Sigmoid colon (tissue), 6 donors: ENCODE measurements at regions not wholly inside any gene's neighbourhood (a gene's known extent, or its start where the extent isn't known, plus 50 kb on each side); places are given as distances from the start of the nearest gene placed in this dataset.

Source experiments
- DNase-seq: peaks from one replicate; pipeline ENCODE4 v3.0.0-alpha.2; 2019
- H3K27ac ChIP-seq, 4 donors: fragments of 200-600 bp; sonication (generic); one replicate each; pipeline ENCODE4 v1.5.1; 2016 to 2019; ENCODE audit warnings: mild to moderate bottlenecking in 1 of 4
- H3K27me3 ChIP-seq, 3 donors: fragments of 200-600 bp; sonication (generic); one replicate each; pipeline ENCODE4 v1.5.1; 2019; ENCODE audit warnings: mild to moderate bottlenecking in 1 of 3
- H3K36me3 ChIP-seq, 4 donors: fragments of 200-600 bp; sonication (generic); one replicate each; pipeline ENCODE4 v1.5.1; 2016 to 2019
- H3K4me1 ChIP-seq, 4 donors: fragments of 200-600 bp; sonication (generic); one replicate each; pipeline ENCODE4 v1.5.1; 2017 to 2019
- H3K4me3 ChIP-seq, 4 donors: fragments of 200-600 bp; sonication (generic); one replicate each; pipeline ENCODE4 v1.5.1; 2017 to 2019; ENCODE audit warnings: mild to moderate bottlenecking in 2 of 4, moderate library complexity in 1 of 4
- H3K9me3 ChIP-seq, 4 donors: fragments of 200-600 bp in 3 of 4; sonication (generic) in 3 of 4; one replicate each; pipeline versions ENCODE4 v1.5.1 to v1.6.1; 2013 to 2019
- CTCF ChIP-seq, 4 experiments: fragments of 450-650 bp in 3 of 4; fragments of 200-600 bp in 1 of 4; IDR thresholded peaks; one replicate each; pipeline ENCODE4 v1.5.1; 2016 to 2019; ENCODE audit warnings: antibody characterized with exemption in 4 of 4, mild to moderate bottlenecking in 3 of 4, moderate library complexity in 2 of 4
- EP300 ChIP-seq, 4 donors: sonication (generic); formaldehyde crosslinking; IDR thresholded peaks; one replicate each; pipeline ENCODE4 v1.6.1; 2017; ENCODE audit warnings: antibody characterized with exemption in 4 of 4
- POLR2A ChIP-seq, 2 donors: fragments of 450-650 bp; IDR thresholded peaks; one replicate each; pipeline ENCODE4 v1.6.1; 2016; ENCODE audit warnings: antibody characterized with exemption in 2 of 2, mild to moderate bottlenecking in 2 of 2, moderate library complexity in 2 of 2
- POLR2AphosphoS5 ChIP-seq, 4 donors: sonication (generic); formaldehyde crosslinking; IDR thresholded peaks; one replicate each; pipeline ENCODE4 v1.6.1; 2017; ENCODE audit warnings: antibody characterized with exemption in 4 of 4
- WGBS, 2 donors: extraction: QIAGEN DNeasy Blood & Tissue Kit; methylation state at CpG; one replicate each; pipeline ENCODE4 v1.1.7; 2013; 5-methylcytosine and 5-hydroxymethylcytosine counted together
- intact Hi-C: fragments of 100-400 bp; cut with DNase I; formaldehyde crosslinking; loops from one replicate; pipeline ENCODE4 v1.15.1; 2023
- donor health status: healthy with polysubstance abuse.
- donor health status: healthy.

- Histone ChIP-seq H3K9me3 (no peaks in the 10 kb centered on the region), H3K4me1 (no peaks in the 10 kb centered on the region), H3K36me3 (no peaks in the 10 kb centered on the region), H3K27me3 (no peaks in the 10 kb centered on the region), H3K4me3 (no peak overlapping the region), H3K27ac (no peak overlapping the region)
- 80 to 83% methylated on average over 2 of the region's 2 CpGs for WGBS, 2 donors
- DNase-seq: no peak
- intact Hi-C loops: no loop called here
- no peak for TF ChIP-seq EP300 (IDR thresholded peaks at IDR 0.05)
- TF ChIP-seq POLR2AphosphoS5 (IDR thresholded peaks at IDR 0.05): no peak
- no peak for TF ChIP-seq POLR2A (IDR thresholded peaks at IDR 0.05)
- no peak for TF ChIP-seq CTCF (IDR thresholded peaks at IDR 0.05)
Observed at GRCh38 chr3:117881210-117881609, 1153.4 kb downstream of the IGSF11 start.

DNA sequence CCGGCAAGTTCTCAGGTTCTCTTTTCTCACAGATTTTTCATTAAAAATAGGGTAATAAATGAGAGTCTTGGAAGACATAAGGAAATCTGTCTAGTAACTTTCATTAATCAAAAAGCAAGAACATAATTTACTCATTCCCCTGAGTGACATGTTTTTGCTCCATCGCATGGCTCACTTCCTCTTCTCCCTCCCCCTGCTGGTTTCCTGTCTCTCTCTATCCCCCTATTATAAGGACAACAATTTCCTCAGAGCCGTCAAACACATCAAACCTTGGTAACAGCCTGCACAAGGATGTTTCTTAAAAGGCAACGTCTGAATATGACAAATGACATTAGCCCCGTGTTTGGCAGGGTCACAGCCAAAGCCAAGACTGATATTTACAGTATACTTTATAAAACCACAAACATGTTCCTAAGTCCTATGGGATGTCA is 1149.6 kb downstream of the IGSF11 start:
- no peak for TF ChIP-seq POLR2A (IDR thresholded peaks at IDR 0.05)
- no peak for DNase-seq
- Histone ChIP-seq H3K4me1 (no peaks in the 10 kb centered on the region), H3K27me3 (no peaks in the 10 kb centered on the region), H3K9me3 (no peaks in the 10 kb centered on the region), H3K27ac (no peak overlapping the region), H3K4me3 (no peak overlapping the region), H3K36me3 (no peaks in the 10 kb centered on the region)
- intact Hi-C loops: no loop called here
- WGBS, 2 donors: 20 to 36% methylated on average over 5 of the region's 5 CpGs

GRCh38 chr3:117886147-117886546 is 1148.5 kb downstream of the IGSF11 start:
- H3K4me3 ChIP-seq: no peak overlapping the region
- no peak for TF ChIP-seq POLR2AphosphoS5 (IDR thresholded peaks at IDR 0.05)
- no peak for DNase-seq
- WGBS, 2 donors: 81 to 85% methylated on average over 3 of the region's 3 CpGs
- H3K36me3 ChIP-seq: no peaks in the 10 kb centered on the region
- H3K27me3 ChIP-seq: no peaks in the 10 kb centered on the region
- no peak overlapping the region for H3K27ac ChIP-seq
- intact Hi-C loops: no loop called here
- no peaks in the 10 kb centered on the region for H3K4me1 ChIP-seq
- no peaks in the 10 kb centered on the region for H3K9me3 ChIP-seq

DNA sequence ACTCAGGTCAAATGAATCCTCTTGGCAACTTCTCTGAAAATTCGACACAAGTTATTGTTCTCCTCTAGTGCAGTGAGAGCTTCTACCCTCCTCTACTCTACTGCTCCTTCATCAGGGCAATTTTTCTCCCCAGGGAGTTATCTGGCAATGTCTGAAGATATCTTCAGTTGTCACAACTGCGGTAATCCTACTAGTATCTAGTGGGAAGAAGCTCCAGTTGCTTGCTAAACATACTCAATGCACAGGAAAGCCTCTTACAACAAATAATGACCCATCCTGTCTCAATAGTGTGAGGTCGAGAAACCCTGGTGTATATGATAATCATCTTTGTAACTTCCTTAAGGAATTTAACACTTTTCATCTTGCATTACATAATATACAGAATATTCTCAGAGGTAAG is 1147.6 kb downstream of the IGSF11 start:
- intact Hi-C loops: no loop called here
- no peaks in the 10 kb centered on the region for H3K4me1 ChIP-seq
- no peak overlapping the region for H3K4me3 ChIP-seq
- no peaks in the 10 kb centered on the region for H3K27me3 ChIP-seq
- H3K9me3 ChIP-seq: no peaks in the 10 kb centered on the region
- 83 to 89% methylated on average over 3 of the region's 3 CpGs for WGBS, 2 donors
- H3K36me3 ChIP-seq: no peaks in the 10 kb centered on the region
- no peak for DNase-seq
- no peak for TF ChIP-seq EP300 (IDR thresholded peaks at IDR 0.05)
- H3K27ac ChIP-seq: no peak overlapping the region

DNA sequence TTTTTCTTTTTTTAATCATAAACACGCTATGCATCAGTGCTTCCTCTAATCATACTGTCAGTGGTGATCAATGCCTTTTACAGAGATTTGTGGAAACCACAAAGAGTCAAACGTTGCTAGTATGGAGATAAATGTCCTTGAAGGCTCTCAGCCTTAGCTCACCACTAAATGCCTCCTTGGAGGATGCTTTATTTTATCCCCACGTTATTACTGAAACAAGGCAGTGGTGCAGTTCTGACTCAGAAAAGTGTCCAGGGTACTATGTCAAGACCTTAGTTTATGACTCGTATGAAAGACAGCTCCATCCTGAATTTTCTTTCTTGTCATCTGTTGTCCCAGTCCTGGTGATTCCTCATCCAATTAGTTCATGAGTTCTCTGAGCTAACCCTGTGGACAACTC is 1146.7 kb downstream of the IGSF11 start:
- H3K9me3 ChIP-seq: no peaks in the 10 kb centered on the region
- peaks cover 0 to 6% (median 0%) of the 10 kb centered on the region in 4 donors for H3K4me1 ChIP-seq
- TF ChIP-seq POLR2A (IDR thresholded peaks at IDR 0.05) (no peak), POLR2AphosphoS5 (IDR thresholded peaks at IDR 0.05) (no peak), CTCF (IDR thresholded peaks at IDR 0.05) (no peak), EP300 (IDR thresholded peaks at IDR 0.05) (no peak)
- no peaks in the 10 kb centered on the region for H3K36me3 ChIP-seq
- WGBS, 2 donors: 57 to 61% methylated on average over 4 of the region's 4 CpGs
- intact Hi-C loops: no loop called here
- no peaks in the 10 kb centered on the region for H3K27me3 ChIP-seq
- no peak overlapping the region for H3K4me3 ChIP-seq
- H3K27ac ChIP-seq: no peak overlapping the region
- no peak for DNase-seq

- Histone ChIP-seq H3K4me3 (no peak overlapping the region), H3K4me1 (peaks cover 0 to 9% (median 0%) of the 10 kb centered on the region in 4 donors), H3K27ac (no peak overlapping the region), H3K9me3 (peaks cover 0 to 6% (median 0%) of the 10 kb centered on the region in 4 donors), H3K36me3 (no peaks in the 10 kb centered on the region), H3K27me3 (no peaks in the 10 kb centered on the region)
- 86 to 92% methylated on average over 3 of the region's 3 CpGs for WGBS, 2 donors
- DNase-seq: no peak
- intact Hi-C loops: no loop called here
- TF ChIP-seq EP300 (IDR thresholded peaks at IDR 0.05) (no peak), CTCF (IDR thresholded peaks at IDR 0.05) (no peak), POLR2AphosphoS5 (IDR thresholded peaks at IDR 0.05) (no peak), POLR2A (IDR thresholded peaks at IDR 0.05) (no peak)
Observed at GRCh38 chr3:117892431-117892841, 1142.2 kb downstream of the IGSF11 start.
